Lower leg skin (tissue), 3 donors: ENCODE measurements at regions not wholly inside any gene's neighbourhood (a gene's known extent, or its start where the extent isn't known, plus 50 kb on each side); places are given as distances from the start of the nearest gene placed in this dataset.

ENCODE experiments used
- POLR2A ChIP-seq, 2 donors: fragments of 450-650 bp; IDR thresholded peaks; one replicate each; pipeline ENCODE4 v1.6.1; 2016 to 2017; ENCODE audit warnings: antibody characterized with exemption in 2 of 2, mild to moderate bottlenecking in 1 of 2, moderate library complexity in 1 of 2
- TF ChIP-seq, protein P1 (sequence below), 3 donors: fragments of 450-650 bp; IDR thresholded peaks; one replicate each; pipeline ENCODE4 v1.5.1; 2016; ENCODE audit warnings: antibody characterized with exemption in 3 of 3, mild to moderate bottlenecking in 3 of 3, moderate library complexity in 2 of 3

DNA sequence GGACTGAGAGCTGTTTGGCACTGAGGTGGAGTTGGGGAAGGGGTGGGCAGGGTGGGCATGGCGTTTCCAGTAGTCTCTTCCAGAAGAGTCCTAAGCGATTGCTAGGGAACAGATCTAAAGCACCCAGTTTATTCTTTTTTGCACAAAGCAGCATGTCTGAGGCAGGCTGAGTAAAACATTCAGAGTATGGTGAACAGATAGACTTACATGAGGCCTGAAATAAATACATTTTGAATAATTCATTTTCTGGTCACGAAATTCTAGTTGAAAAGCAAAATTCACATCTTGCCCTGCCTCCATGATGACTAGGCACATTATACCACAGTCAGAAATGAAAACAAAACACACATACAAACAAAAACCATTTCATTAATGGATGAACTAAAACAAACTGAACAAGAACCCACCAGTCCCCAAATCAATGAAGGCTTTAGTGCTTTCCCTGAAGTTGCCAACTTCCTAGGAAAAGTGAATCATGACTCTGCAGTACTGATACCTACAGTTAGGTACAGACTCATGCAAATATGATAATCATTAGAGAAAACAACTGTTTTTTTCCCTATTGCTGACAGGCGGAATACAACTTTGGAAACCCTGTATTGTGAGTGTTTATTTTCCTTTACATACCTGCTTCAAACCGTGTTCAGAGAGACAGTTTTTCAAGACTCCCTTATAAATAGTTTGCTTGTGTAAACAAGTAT is 702.9 kb upstream of the POU3F2 start:
- TF ChIP-seq, protein P1, sequence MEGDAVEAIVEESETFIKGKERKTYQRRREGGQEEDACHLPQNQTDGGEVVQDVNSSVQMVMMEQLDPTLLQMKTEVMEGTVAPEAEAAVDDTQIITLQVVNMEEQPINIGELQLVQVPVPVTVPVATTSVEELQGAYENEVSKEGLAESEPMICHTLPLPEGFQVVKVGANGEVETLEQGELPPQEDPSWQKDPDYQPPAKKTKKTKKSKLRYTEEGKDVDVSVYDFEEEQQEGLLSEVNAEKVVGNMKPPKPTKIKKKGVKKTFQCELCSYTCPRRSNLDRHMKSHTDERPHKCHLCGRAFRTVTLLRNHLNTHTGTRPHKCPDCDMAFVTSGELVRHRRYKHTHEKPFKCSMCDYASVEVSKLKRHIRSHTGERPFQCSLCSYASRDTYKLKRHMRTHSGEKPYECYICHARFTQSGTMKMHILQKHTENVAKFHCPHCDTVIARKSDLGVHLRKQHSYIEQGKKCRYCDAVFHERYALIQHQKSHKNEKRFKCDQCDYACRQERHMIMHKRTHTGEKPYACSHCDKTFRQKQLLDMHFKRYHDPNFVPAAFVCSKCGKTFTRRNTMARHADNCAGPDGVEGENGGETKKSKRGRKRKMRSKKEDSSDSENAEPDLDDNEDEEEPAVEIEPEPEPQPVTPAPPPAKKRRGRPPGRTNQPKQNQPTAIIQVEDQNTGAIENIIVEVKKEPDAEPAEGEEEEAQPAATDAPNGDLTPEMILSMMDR (IDR thresholded peaks at IDR 0.05): no peak
- TF ChIP-seq POLR2A (IDR thresholded peaks at IDR 0.05): no peak
